H9 (cell line): ENCODE measurements at regions not wholly inside any gene's neighbourhood (a gene's known extent, or its start where the extent isn't known, plus 50 kb on each side); places are given as distances from the start of the nearest gene placed in this dataset.

Experiments
- DNase-seq: peaks from one replicate; pipeline ENCODE4 v3.0.0-alpha.2; 2017
- H2AFZ ChIP-seq: one replicate; pipeline ENCODE4 v1.6.1; 2013; ENCODE audit warnings: mild to moderate bottlenecking, low read length, control low read depth, moderate library complexity
- H2AK5ac ChIP-seq: 2 replicates; pipeline ENCODE4 v1.6.1; 2013; ENCODE audit warnings: low read length, control low read depth, mixed read lengths; ENCODE audit not compliant: insufficient read length
- H2BK120ac ChIP-seq: one replicate; pipeline ENCODE4 v1.6.1; 2013; ENCODE audit warnings: low read depth, mild to moderate bottlenecking, low read length, control low read depth, inconsistent platforms; ENCODE audit not compliant: poor library complexity, severe bottlenecking
- H2BK12ac ChIP-seq: 2 replicates; pipeline ENCODE4 v1.6.1; 2013; ENCODE audit warnings: low read length, control low read depth, mixed read lengths, low read depth; ENCODE audit not compliant: insufficient read length
- H2BK15ac ChIP-seq: 2 replicates; pipeline ENCODE4 v1.6.1; 2013; ENCODE audit warnings: low read depth, low read length, control low read depth
- H2BK20ac ChIP-seq: one replicate; pipeline ENCODE4 v1.6.1; 2013; ENCODE audit warnings: low read depth, mild to moderate bottlenecking, low read length, control low read depth, inconsistent platforms; ENCODE audit not compliant: poor library complexity, severe bottlenecking
- H2BK5ac ChIP-seq: 2 replicates; pipeline ENCODE4 v1.6.1; 2013; ENCODE audit warnings: low read length, control low read depth, mixed read lengths; ENCODE audit not compliant: insufficient read length
- H3K14ac ChIP-seq: 2 replicates; pipeline ENCODE4 v1.6.1; 2013; ENCODE audit warnings: low read length, control low read depth; ENCODE audit not compliant: insufficient read depth
- H3K18ac ChIP-seq: 2 replicates; pipeline ENCODE4 v1.6.1; 2013; ENCODE audit warnings: low read depth, mild to moderate bottlenecking, mixed read lengths, low read length, control low read depth; ENCODE audit not compliant: insufficient read length
- H3K23ac ChIP-seq: 2 replicates; pipeline ENCODE4 v1.6.1; 2013; ENCODE audit warnings: low read length, control low read depth, mixed read lengths, low read depth; ENCODE audit not compliant: insufficient read length
- H3K23me2 ChIP-seq: 2 replicates; pipeline ENCODE4 v1.6.1; 2013; ENCODE audit warnings: low read depth, mild to moderate bottlenecking, mixed read lengths, low read length, control low read depth; ENCODE audit not compliant: insufficient read length, poor library complexity, severe bottlenecking
- H3K27ac ChIP-seq: 2 replicates; pipeline ENCODE4 v1.5.1; 2013; ENCODE audit warnings: low read length, control low read depth, mixed read lengths, low read depth; ENCODE audit not compliant: insufficient read length
- H3K27me3 ChIP-seq: 2 replicates; pipeline ENCODE4 v1.6.1; 2013; ENCODE audit warnings: low read length, control low read depth, inconsistent platforms; ENCODE audit not compliant: insufficient read depth
- H3K4ac ChIP-seq: 2 replicates; pipeline ENCODE4 v1.6.1; 2013; ENCODE audit warnings: low read depth, mild to moderate bottlenecking, control low read depth, inconsistent platforms, low read length, moderate library complexity
- H3K4me1 ChIP-seq: 2 replicates; pipeline ENCODE4 v1.6.1; 2013; ENCODE audit warnings: low read length, control low read depth, inconsistent platforms; ENCODE audit not compliant: insufficient read depth
- H3K4me2 ChIP-seq: 2 replicates; pipeline ENCODE4 v1.6.1; 2013; ENCODE audit warnings: low read length, control low read depth, mixed read lengths; ENCODE audit not compliant: insufficient read length, insufficient read depth
- H3K56ac ChIP-seq: 2 replicates; pipeline ENCODE4 v1.6.1; 2013; ENCODE audit warnings: low read depth, mild to moderate bottlenecking, mixed read lengths, low read length, control low read depth; ENCODE audit not compliant: insufficient read length
- H3K79me1 ChIP-seq: 2 replicates; pipeline ENCODE4 v1.6.1; 2013; ENCODE audit warnings: low read depth, mild to moderate bottlenecking, moderate library complexity, low read length, control low read depth, inconsistent platforms; ENCODE audit not compliant: insufficient read depth, poor library complexity, severe bottlenecking
- H3K79me2 ChIP-seq: 2 replicates; pipeline ENCODE4 v1.6.1; 2013; ENCODE audit warnings: low read length, control low read depth, inconsistent platforms; ENCODE audit not compliant: insufficient read depth
- H3K9ac ChIP-seq: 2 replicates; pipeline ENCODE4 v1.6.1; 2013; ENCODE audit warnings: low read length, control low read depth, mixed read lengths; ENCODE audit not compliant: insufficient read length; ENCODE audit errors: extremely low read depth
- H3K9me3 ChIP-seq: one replicate; pipeline ENCODE4 v1.6.1; 2013; ENCODE audit warnings: low read depth, low read length, inconsistent platforms; ENCODE audit not compliant: control insufficient read depth
- H3T11ph ChIP-seq: one replicate; pipeline ENCODE4 v1.6.1; 2013; ENCODE audit warnings: mild to moderate bottlenecking, low read length, control low read depth, inconsistent platforms
- H4K20me1 ChIP-seq: one replicate; pipeline ENCODE4 v1.6.1; 2013; ENCODE audit not compliant: control insufficient read depth, insufficient read length, insufficient read depth
- H4K5ac ChIP-seq: 2 replicates; pipeline ENCODE4 v1.6.1; 2013; ENCODE audit warnings: low read depth, mild to moderate bottlenecking, mixed read lengths, low read length, control low read depth; ENCODE audit not compliant: insufficient read length
- H4K8ac ChIP-seq: replicated peaks from 2 replicates; pipeline ENCODE4 v1.6.1; 2013; ENCODE audit warnings: low read length, control low read depth, mixed read lengths, low read depth; ENCODE audit not compliant: insufficient read length
- H4K91ac ChIP-seq: 2 replicates; pipeline ENCODE4 v1.6.1; 2013; ENCODE audit warnings: low read depth, mild to moderate bottlenecking, moderate library complexity, mixed read lengths, low read length, control low read depth; ENCODE audit not compliant: insufficient read length
- H3K27ac Mint-ChIP-seq, 3 experiments: 2 replicates in 2 of 3; 3 replicates in 1 of 3; pipeline ENCODE4 v1.8.0; 2020 to 2021; ENCODE audit warnings: mixed read lengths in 3 of 3, mild to moderate bottlenecking in 1 of 3, moderate library complexity in 1 of 3
- H3K27me3 Mint-ChIP-seq: 2 replicates; pipeline ENCODE4 v1.8.0; 2021; ENCODE audit warnings: low read depth, mild to moderate bottlenecking, moderate library complexity, mixed read lengths
- H3K36me3 Mint-ChIP-seq, 3 experiments: 2 replicates in 2 of 3; 3 replicates in 1 of 3; pipeline ENCODE4 v1.8.0; 2020 to 2021; ENCODE audit warnings: low read depth in 3 of 3, mixed read lengths in 3 of 3; ENCODE audit not compliant: insufficient read depth in 1 of 3
- H3K4me1 Mint-ChIP-seq, 2 experiments: 2 replicates each; pipeline ENCODE4 v1.8.0; 2020; ENCODE audit warnings: mixed read lengths in 2 of 2
- H3K4me3 Mint-ChIP-seq, 2 experiments: 2 replicates in 1 of 2; 3 replicates in 1 of 2; pipeline ENCODE4 v1.8.0; 2020 to 2021; ENCODE audit warnings: mild to moderate bottlenecking in 2 of 2, mixed read lengths in 2 of 2, moderate library complexity in 1 of 2
- H3K9me3 Mint-ChIP-seq, 2 experiments: 2 replicates in 1 of 2; 3 replicates in 1 of 2; pipeline ENCODE4 v1.8.0; 2020; ENCODE audit warnings: mild to moderate bottlenecking in 2 of 2, mixed read lengths in 2 of 2, moderate library complexity in 1 of 2
- CTCF ChIP-seq: fragments of 200-600 bp; sonication (generic); conservative IDR thresholded peaks from 3 replicates; pipeline ENCODE4 v1.8.0; 2021; ENCODE audit warnings: antibody characterized with exemption, mild to moderate bottlenecking
- WGBS: extraction: QIAGEN DNeasy Blood & Tissue Kit; methylation state at CpG from one replicate; pipeline ENCODE4 v1.1.7; 2013; ENCODE audit warnings: missing lambda C conversion rate, low lambda C conversion rate, mixed read lengths; ENCODE audit not compliant: insufficient read length; ENCODE audit errors: extremely low coverage; 5-methylcytosine and 5-hydroxymethylcytosine counted together

DNA sequence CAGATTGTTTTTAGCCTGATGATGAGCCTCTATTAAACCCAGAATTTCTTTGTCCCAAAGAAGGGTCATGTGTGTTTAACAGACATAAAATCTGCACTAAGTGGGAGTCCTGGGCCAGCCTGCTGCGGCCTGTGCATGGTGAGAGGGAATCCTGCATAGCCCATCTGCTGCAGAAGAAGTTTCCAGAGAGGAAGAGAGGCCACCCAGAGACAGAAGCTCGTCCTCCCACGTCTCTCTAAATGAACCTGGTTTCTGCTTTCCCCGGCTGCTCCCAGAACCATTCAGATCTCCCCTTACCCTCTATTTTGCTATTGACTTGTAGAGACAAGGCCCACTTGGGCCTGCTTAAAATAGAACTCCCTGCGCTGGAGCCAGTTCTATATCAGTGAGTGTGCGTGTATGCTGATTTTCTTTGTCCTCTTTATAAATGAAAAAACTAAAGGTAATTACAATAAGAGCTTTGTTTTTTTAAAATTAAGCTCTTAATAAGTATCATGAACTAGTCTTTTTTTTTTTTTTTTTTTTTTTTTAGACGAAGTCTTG is 142.8 kb upstream of the RAB4A start:
- Histone ChIP-seq H2BK12ac (no peak overlapping the region), H3K27ac (no peak overlapping the region), H3K9ac (no peak overlapping the region), H3K4me2 (no peak overlapping the region), H3K56ac (no peak overlapping the region), H3K79me2 (no peaks in the 10 kb centered on the region), H3K23me2 (no peaks in the 10 kb centered on the region), H2BK15ac (no peak overlapping the region), H3K4ac (no peak overlapping the region), H2AK5ac (no peak overlapping the region), H2BK20ac (no peak overlapping the region), H3K27me3 (no peaks in the 10 kb centered on the region), H4K8ac (no peak overlapping the region), H4K20me1 (no peaks in the 10 kb centered on the region), H3K4me1 (no peaks in the 10 kb centered on the region; the same call in 1 of the 2 replicates), H2BK5ac (no peak overlapping the region), H2AFZ (no peak overlapping the region), H4K5ac (no peak overlapping the region), H3K18ac (no peak overlapping the region), H3T11ph (no peak overlapping the region), H3K9me3 (no peaks in the 10 kb centered on the region), H3K79me1 (no peaks in the 10 kb centered on the region), H3K23ac (no peak overlapping the region), H3K14ac (no peak overlapping the region), H4K91ac (no peak overlapping the region), H2BK120ac (no peak overlapping the region)
- TF ChIP-seq CTCF, result no peak
- DNase-seq, result no peak
- H3K4me1 Mint-ChIP-seq, result peaks cover 12 to 17% of the 10 kb centered on the region in 2 experiments
- peaks cover 0 to 2% of the 10 kb centered on the region in 2 experiments; a peak in 2 of 5 replicates for H3K9me3 Mint-ChIP-seq
- no CpG with 5 or more reads among the region's 7 CpGs for WGBS
- H3K4me3 Mint-ChIP-seq, result no peak overlapping the region
- H3K27me3 Mint-ChIP-seq, result peaks cover 18% of the 10 kb centered on the region
- no peaks in the 10 kb centered on the region for H3K36me3 Mint-ChIP-seq
- no peak overlapping the region; a peak in 2 of 7 replicates for H3K27ac Mint-ChIP-seq
